ENCODE measurements at regions not wholly inside any gene's neighbourhood (a gene's known extent, or its start where the extent isn't known, plus 50 kb on each side); places are given as distances from the start of the nearest gene placed in this dataset.

DNA sequence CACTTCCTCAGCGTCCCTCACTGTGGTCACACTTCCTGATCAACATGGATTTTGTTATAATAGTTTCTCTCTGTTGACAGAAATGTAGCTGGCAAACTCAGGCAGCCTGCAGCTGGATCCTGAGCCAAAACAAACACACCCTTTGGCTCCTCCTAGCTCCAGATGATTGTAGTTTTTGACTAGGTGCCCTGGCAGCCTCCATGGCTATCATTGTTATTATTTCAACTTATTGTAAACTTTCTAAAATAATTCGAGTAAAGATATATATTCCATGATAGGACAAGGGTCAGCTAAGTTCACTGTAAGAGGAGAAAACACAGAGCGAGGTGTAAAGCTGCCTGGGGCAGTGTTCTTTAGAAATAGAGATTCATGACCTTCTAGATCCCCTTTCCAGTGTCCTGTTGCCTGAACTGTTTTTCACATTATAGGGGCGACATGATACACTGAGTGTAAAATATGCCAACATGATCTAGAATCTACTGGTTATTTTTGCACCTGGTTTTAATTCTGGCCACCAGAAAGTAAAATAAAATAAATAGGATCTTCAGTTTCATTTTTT, 98.2 kb upstream of the HDGFL1 start:
- H3K27me3 ChIP-seq, result no peaks in the 10 kb centered on the region
- ATAC-seq (peak; percentile 91 to 96 (median 96)), DNase-seq (peak in 5 of 6 donors; percentile 55 to 79 (median 74)), FAIRE-seq (no peak)
- WGBS, 2 donors, result 6 to 8% methylated on average over 4 of the region's 4 CpGs
- intact Hi-C loops (cut with DNase I), result no loop called here
- H3K36me3 ChIP-seq, result no peaks in the 10 kb centered on the region
- no peaks in the 10 kb centered on the region for H3K9me3 ChIP-seq
- peaks cover 4 to 23% (median 16%) of the 10 kb centered on the region in 3 donors for H3K4me1 ChIP-seq
- no peak overlapping the region for H3K4me3 ChIP-seq
- TF ChIP-seq, protein P1, sequence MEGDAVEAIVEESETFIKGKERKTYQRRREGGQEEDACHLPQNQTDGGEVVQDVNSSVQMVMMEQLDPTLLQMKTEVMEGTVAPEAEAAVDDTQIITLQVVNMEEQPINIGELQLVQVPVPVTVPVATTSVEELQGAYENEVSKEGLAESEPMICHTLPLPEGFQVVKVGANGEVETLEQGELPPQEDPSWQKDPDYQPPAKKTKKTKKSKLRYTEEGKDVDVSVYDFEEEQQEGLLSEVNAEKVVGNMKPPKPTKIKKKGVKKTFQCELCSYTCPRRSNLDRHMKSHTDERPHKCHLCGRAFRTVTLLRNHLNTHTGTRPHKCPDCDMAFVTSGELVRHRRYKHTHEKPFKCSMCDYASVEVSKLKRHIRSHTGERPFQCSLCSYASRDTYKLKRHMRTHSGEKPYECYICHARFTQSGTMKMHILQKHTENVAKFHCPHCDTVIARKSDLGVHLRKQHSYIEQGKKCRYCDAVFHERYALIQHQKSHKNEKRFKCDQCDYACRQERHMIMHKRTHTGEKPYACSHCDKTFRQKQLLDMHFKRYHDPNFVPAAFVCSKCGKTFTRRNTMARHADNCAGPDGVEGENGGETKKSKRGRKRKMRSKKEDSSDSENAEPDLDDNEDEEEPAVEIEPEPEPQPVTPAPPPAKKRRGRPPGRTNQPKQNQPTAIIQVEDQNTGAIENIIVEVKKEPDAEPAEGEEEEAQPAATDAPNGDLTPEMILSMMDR (IDR thresholded peaks at IDR 0.05), result peak in 2 of 4 donors; percentile 12 to 29
- peak overlapping the region in 2 of 4 donors; percentile 51 to 70 for H3K27ac ChIP-seq

DNA sequence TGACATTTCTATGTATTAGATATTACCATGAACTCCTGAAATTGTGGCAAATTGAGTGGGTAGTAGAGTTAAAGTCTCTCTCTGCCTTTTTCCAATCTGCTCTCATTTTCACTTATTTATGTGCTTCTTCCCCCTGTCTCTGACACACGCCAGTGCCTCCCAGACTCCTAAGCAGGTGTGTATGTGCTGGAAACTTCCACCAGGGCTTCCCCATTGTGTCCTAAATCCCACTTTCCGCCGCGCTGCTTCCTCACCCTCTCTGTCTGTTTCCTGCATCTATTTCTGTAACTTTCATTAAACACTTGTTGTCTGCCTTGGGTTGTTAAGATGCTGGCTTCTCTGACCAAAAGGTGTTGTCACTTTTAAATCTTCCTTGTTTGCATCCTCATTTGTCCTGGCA, 97.6 kb upstream of the HDGFL1 start:
- Histone ChIP-seq H3K4me3 (no peak overlapping the region), H3K27ac (peak overlapping the region in 1 of 4 donors; percentile 36), H3K36me3 (no peaks in the 10 kb centered on the region), H3K27me3 (no peaks in the 10 kb centered on the region), H3K4me1 (peaks cover 4 to 21% (median 16%) of the 10 kb centered on the region in 3 donors), H3K9me3 (no peaks in the 10 kb centered on the region)
- ATAC-seq (no peak), FAIRE-seq (no peak), DNase-seq (no peak)
- WGBS, 2 donors, result 86 to 87% methylated on average over 4 of the region's 4 CpGs
- intact Hi-C loops (cut with DNase I), result no loop called here
- TF ChIP-seq, protein P1 (IDR thresholded peaks at IDR 0.05), result no peak

DNA sequence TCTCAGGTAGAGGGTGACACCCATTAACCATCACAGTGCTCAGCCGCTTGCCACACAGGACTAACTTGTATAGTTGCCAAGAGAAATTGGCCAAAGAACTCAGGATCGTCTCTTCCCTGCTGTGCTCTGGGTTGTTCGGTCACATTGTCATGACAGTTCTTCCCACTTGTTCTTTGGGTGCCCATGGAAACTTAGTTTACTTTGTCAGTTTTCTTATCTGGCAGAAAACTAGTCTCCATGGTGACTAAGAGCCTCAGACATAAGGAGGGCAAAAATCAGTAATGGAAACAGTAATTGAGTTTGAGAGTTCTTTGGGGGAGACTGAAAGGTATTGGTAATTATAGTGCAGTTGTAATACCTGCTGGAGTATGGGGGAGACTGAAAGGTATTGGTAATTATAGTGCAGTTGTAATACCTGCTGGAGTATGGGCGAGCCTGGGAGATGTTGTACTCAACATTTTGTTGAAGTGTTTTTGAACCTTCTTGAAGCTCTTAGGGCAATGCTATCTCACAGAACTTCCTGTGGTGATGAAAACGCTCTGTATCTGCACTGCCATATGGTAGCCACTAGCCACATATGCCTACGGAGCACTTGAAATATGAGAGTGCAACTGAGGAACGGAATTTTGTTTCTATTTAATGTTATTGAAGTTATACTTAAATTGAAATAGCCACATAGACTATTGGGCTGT, 95.2 kb upstream of the HDGFL1 start:
- no peaks in the 10 kb centered on the region for H3K36me3 ChIP-seq
- H3K9me3 ChIP-seq, result no peaks in the 10 kb centered on the region
- intact Hi-C loops (cut with DNase I), result no loop called here
- H3K27me3 ChIP-seq, result no peaks in the 10 kb centered on the region
- peaks cover 4 to 10% (median 8%) of the 10 kb centered on the region in 3 donors for H3K4me1 ChIP-seq
- TF ChIP-seq, protein P1 (IDR thresholded peaks at IDR 0.05), result no peak
- H3K27ac ChIP-seq, result no peak overlapping the region
- no peak overlapping the region for H3K4me3 ChIP-seq
- DNase-seq (no peak), FAIRE-seq (no peak), ATAC-seq (no peak)
- WGBS, 2 donors, result 77 to 81% methylated on average over 7 of the region's 7 CpGs

DNA sequence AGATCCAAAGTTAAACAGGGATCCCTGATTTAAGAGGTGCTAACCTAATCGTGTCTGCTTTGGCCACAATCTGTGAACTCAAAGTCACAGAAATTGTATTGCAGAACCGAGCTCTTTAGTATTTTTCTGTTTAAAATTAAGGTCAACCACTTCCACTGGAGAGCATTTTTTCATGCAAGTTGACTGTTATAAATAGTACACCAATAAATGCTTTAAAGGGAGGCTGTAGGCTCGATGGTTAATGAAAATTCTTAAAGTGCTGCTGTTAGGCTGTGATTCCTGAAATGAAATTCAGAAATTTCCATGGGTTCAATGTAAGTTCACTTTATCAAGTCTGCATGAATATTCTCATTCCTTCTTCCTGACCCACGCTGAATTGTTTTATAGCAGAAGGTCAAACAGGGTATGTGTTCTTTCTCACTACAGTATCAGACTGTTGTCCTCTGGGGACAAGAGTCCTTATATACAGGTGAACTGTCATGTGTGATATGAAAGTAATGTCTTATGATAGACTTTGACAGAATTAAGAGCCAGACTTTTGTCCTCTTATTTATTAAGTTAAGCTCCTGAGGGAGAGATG, 92.5 kb upstream of the HDGFL1 start:
- Histone ChIP-seq H3K27me3 (no peaks in the 10 kb centered on the region), H3K9me3 (no peaks in the 10 kb centered on the region), H3K27ac (no peak overlapping the region), H3K36me3 (no peaks in the 10 kb centered on the region), H3K4me1 (peaks cover 0 to under 1% (median 0%) of the 10 kb centered on the region in 3 donors), H3K4me3 (no peak overlapping the region)
- TF ChIP-seq, protein P1 (IDR thresholded peaks at IDR 0.05), result no peak
- no peak for DNase-seq
- intact Hi-C loops (cut with DNase I), result no loop called here
- WGBS, 2 donors, result 60 to 67% methylated on average over 4 of the region's 4 CpGs
- no peak for ATAC-seq
- FAIRE-seq, result no peak

DNA sequence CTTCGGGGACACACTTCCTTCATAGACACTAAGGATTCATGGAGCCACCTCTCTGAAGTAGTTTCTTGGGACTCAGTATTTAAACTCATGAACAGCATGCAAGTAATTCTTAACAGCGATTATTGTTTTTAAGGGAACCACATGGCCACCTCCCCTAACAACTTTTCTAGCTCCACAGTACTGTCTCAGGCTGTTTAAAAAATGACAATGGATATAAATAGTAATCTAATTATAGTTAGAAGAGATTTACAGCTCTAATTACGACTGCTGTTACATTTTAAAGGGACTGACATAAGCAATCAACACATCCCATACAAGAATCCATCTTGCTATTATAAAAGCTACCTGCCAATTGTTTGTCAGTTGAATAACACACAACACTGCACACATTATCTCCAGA, 72.1 kb upstream of the HDGFL1 start:
- Histone ChIP-seq H3K9me3 (no peaks in the 10 kb centered on the region), H3K36me3 (no peaks in the 10 kb centered on the region), H3K27me3 (no peaks in the 10 kb centered on the region), H3K4me3 (no peak overlapping the region), H3K27ac (no peak overlapping the region), H3K4me1 (no peaks in the 10 kb centered on the region)
- intact Hi-C loops (cut with DNase I), result no loop called here
- no peak for ATAC-seq
- WGBS, 2 donors, result 82 to 89% methylated on average over 3 of the region's 3 CpGs
- TF ChIP-seq, protein P1 (IDR thresholded peaks at IDR 0.05), result no peak
- FAIRE-seq, result no peak
- no peak for DNase-seq
